DND-41 (cell line): ENCODE measurements at regions not wholly inside any gene's neighbourhood (a gene's known extent, or its start where the extent isn't known, plus 50 kb on each side); places are given as distances from the start of the nearest gene placed in this dataset.

ENCODE experiments used
- EZH2 ChIP-seq: IDR thresholded peaks from 3 replicates; pipeline ENCODE4 v1.6.1; 2012; ENCODE audit warnings: borderline replicate concordance, low read depth, mild to moderate bottlenecking, moderate library complexity, low read length, inconsistent platforms; ENCODE audit not compliant: severe bottlenecking
- TF ChIP-seq, protein P1 (sequence below): IDR thresholded peaks from 2 replicates; pipeline ENCODE4 v1.5.1; 2012; ENCODE audit warnings: borderline replicate concordance, low read length, moderate library complexity, mild to moderate bottlenecking; ENCODE audit not compliant: poor library complexity, severe bottlenecking; ENCODE audit errors: extremely low read depth

DNA sequence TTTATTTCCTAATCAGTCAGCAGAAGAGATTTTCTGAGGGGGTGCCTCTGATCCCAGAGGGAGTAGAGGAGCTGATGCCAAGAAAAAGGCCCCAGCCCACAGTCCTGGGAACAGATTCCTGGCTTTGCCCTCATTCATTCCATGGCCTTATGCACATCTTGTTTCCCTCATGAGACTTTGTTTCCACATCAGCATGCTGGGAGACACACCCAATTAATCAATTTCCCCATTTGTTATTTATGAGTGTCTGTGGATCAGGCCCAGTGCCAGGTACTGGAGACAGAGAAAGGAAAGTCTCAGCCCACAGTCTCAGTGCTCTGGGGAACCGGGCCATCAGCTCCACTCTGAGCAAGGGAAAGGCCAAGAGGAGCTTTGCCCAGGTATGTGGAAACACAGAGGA lies 496.2 kb upstream of the ZMIZ1 start:
- TF ChIP-seq EZH2 = no peak
- TF ChIP-seq, protein P1, sequence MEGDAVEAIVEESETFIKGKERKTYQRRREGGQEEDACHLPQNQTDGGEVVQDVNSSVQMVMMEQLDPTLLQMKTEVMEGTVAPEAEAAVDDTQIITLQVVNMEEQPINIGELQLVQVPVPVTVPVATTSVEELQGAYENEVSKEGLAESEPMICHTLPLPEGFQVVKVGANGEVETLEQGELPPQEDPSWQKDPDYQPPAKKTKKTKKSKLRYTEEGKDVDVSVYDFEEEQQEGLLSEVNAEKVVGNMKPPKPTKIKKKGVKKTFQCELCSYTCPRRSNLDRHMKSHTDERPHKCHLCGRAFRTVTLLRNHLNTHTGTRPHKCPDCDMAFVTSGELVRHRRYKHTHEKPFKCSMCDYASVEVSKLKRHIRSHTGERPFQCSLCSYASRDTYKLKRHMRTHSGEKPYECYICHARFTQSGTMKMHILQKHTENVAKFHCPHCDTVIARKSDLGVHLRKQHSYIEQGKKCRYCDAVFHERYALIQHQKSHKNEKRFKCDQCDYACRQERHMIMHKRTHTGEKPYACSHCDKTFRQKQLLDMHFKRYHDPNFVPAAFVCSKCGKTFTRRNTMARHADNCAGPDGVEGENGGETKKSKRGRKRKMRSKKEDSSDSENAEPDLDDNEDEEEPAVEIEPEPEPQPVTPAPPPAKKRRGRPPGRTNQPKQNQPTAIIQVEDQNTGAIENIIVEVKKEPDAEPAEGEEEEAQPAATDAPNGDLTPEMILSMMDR = no peak
